ENCODE measurements at regions not wholly inside any gene's neighbourhood (a gene's known extent, or its start where the extent isn't known, plus 50 kb on each side); places are given as distances from the start of the nearest gene placed in this dataset.

DNA sequence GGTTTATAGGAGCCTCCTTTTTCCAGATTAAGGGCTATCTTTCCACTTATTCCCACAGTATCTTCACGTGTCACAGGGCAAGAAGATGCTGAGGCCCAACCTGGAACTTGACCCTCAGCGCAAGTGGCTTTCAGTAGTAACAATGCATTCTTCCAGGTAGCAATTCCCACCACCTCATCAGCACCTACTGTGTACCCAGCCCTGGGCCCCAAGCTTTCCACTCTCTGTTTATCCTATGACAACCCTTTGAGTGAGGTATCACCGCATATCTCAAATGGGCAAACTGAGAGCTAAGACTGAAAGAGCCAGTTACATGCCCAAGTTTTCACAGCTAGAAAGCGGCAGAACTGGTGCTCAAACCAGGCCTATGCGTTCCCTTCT is 88.2 kb downstream of the CPN2 start:
- TF ChIP-seq CTCF (IDR thresholded peaks at IDR 0.05) (no peak), POLR2A (IDR thresholded peaks at IDR 0.05) (no peak)

Measured in sigmoid colon (tissue), 3 donors.